ENCODE measurements at regions not wholly inside any gene's neighbourhood (a gene's known extent, or its start where the extent isn't known, plus 50 kb on each side); places are given as distances from the start of the nearest gene placed in this dataset.

DNA sequence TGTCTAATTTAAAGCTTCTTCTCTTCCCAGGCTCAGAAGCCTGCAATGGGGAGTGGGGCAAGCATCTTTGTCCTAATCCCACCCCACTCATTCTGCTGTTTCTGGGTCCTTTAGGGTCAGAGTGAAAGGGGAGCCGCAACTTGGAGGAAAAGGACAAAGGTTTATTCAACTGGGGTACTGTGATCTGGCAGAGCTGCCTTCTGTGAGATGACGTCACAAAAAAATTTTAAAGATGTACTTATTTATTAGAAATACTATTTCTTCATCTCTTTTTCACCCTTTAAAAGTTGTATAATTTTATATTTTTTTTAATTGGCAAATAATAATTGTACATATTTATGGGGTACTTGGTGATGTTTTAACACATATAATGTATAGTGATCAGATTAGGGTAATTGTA, 302.6 kb downstream of the TDRD3 start:
- DNase-seq (ENCODE audit: low read depth, low spot score), result no peak
- dilution Hi-C loops (cut with MboI; ENCODE audit: extremely low pct_ligation_motif_present, low sequenced_read_pairs), result no loop called here
- Histone ChIP-seq H3K9me3 (ENCODE audit: control insufficient read depth, low read depth, low read length) (no peaks in the 10 kb centered on the region), H3K4me3 (ENCODE audit: control insufficient read depth in 2 of 3, extremely low read depth in 1 of 3, insufficient read depth in 2 of 3, low read depth in 1 of 3, low read length in 3 of 3) (no peak overlapping the region), H4K20me1 (ENCODE audit: control insufficient read depth, extremely low read depth, insufficient read depth, low read length) (no peaks in the 10 kb centered on the region), H3K27me3 (ENCODE audit: control insufficient read depth, extremely low read depth, insufficient read depth, low read length) (no peaks in the 10 kb centered on the region), H3K4me2 (ENCODE audit: control insufficient read depth, extremely low read depth, insufficient read depth, low read depth, low read length) (no peak overlapping the region), H3K9ac (ENCODE audit: control insufficient read depth, extremely low read depth, insufficient read depth, low read length) (no peak overlapping the region), H3K9me1 (ENCODE audit: control insufficient read depth, extremely low read depth, insufficient read depth, low read length) (no peaks in the 10 kb centered on the region), H3K79me2 (ENCODE audit: control insufficient read depth, insufficient read depth, low read length) (no peaks in the 10 kb centered on the region), H3K4me1 (ENCODE audit: control insufficient read depth, extremely low read depth, insufficient read depth, low read length) (no peaks in the 10 kb centered on the region), H3K36me3 (ENCODE audit: control insufficient read depth in 2 of 2, extremely low read depth in 1 of 2, insufficient read depth in 2 of 2, low read length in 2 of 2) (no peaks in the 10 kb centered on the region), H2AFZ (ENCODE audit: control insufficient read depth, low read length) (no peak overlapping the region), H3K27ac (ENCODE audit: control insufficient read depth, insufficient read depth, low read length) (no peak overlapping the region)
- no peak for FAIRE-seq
- no peak for TF ChIP-seq EZH2 (IDR thresholded peaks at IDR 0.05; ENCODE audit: low read length)
- TF ChIP-seq, protein P1, sequence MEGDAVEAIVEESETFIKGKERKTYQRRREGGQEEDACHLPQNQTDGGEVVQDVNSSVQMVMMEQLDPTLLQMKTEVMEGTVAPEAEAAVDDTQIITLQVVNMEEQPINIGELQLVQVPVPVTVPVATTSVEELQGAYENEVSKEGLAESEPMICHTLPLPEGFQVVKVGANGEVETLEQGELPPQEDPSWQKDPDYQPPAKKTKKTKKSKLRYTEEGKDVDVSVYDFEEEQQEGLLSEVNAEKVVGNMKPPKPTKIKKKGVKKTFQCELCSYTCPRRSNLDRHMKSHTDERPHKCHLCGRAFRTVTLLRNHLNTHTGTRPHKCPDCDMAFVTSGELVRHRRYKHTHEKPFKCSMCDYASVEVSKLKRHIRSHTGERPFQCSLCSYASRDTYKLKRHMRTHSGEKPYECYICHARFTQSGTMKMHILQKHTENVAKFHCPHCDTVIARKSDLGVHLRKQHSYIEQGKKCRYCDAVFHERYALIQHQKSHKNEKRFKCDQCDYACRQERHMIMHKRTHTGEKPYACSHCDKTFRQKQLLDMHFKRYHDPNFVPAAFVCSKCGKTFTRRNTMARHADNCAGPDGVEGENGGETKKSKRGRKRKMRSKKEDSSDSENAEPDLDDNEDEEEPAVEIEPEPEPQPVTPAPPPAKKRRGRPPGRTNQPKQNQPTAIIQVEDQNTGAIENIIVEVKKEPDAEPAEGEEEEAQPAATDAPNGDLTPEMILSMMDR (optimal IDR thresholded peaks at IDR 0.05 in 1 of 3, IDR thresholded peaks at IDR 0.05 in 1 of 3, conservative IDR thresholded peaks at IDR 0.05 in 1 of 3; ENCODE audit: extremely low read depth in 1 of 3, insufficient read depth in 2 of 3, low read length in 3 of 3), result no peak

GRCh38 chr13:60696602-60697001, 299.6 kb downstream of the TDRD3 start:
- Histone ChIP-seq H3K4me2 (ENCODE audit: control insufficient read depth, extremely low read depth, insufficient read depth, low read depth, low read length) (no peak overlapping the region), H3K79me2 (ENCODE audit: control insufficient read depth, insufficient read depth, low read length) (no peaks in the 10 kb centered on the region), H3K9me3 (ENCODE audit: control insufficient read depth, low read depth, low read length) (no peaks in the 10 kb centered on the region), H4K20me1 (ENCODE audit: control insufficient read depth, extremely low read depth, insufficient read depth, low read length) (no peaks in the 10 kb centered on the region), H3K9ac (ENCODE audit: control insufficient read depth, extremely low read depth, insufficient read depth, low read length) (no peak overlapping the region), H3K4me1 (ENCODE audit: control insufficient read depth, extremely low read depth, insufficient read depth, low read length) (no peaks in the 10 kb centered on the region), H3K27ac (ENCODE audit: control insufficient read depth, insufficient read depth, low read length) (no peak overlapping the region), H3K36me3 (ENCODE audit: control insufficient read depth in 2 of 2, extremely low read depth in 1 of 2, insufficient read depth in 2 of 2, low read length in 2 of 2) (no peaks in the 10 kb centered on the region), H3K27me3 (ENCODE audit: control insufficient read depth, extremely low read depth, insufficient read depth, low read length) (no peaks in the 10 kb centered on the region), H2AFZ (ENCODE audit: control insufficient read depth, low read length) (no peak overlapping the region), H3K9me1 (ENCODE audit: control insufficient read depth, extremely low read depth, insufficient read depth, low read length) (no peaks in the 10 kb centered on the region), H3K4me3 (ENCODE audit: control insufficient read depth in 2 of 3, extremely low read depth in 1 of 3, insufficient read depth in 2 of 3, low read depth in 1 of 3, low read length in 3 of 3) (no peak overlapping the region)
- dilution Hi-C loops (cut with MboI; ENCODE audit: extremely low pct_ligation_motif_present, low sequenced_read_pairs), result no loop called here
- no peak for DNase-seq (ENCODE audit: low read depth, low spot score)
- TF ChIP-seq, protein P1 (optimal IDR thresholded peaks at IDR 0.05 in 1 of 3, IDR thresholded peaks at IDR 0.05 in 1 of 3, conservative IDR thresholded peaks at IDR 0.05 in 1 of 3; ENCODE audit: extremely low read depth in 1 of 3, insufficient read depth in 2 of 3, low read length in 3 of 3), result no peak
- FAIRE-seq, result no peak
